GM12891 (cell line): ENCODE measurements at regions not wholly inside any gene's neighbourhood (a gene's known extent, or its start where the extent isn't known, plus 50 kb on each side); places are given as distances from the start of the nearest gene placed in this dataset.

ENCODE experiments used
- DNase-seq: peaks from one replicate; pipeline ENCODE4 v3.0.0; 2011; ENCODE audit warnings: low spot score; ENCODE audit not compliant: insufficient read length
- FAIRE-seq: peaks from 2 replicates; lab custom pipeline; 2011; peaks lifted over from hg19 to GRCh38; lab: Jason Lieb, UNC
- PAX5 ChIP-seq: IDR thresholded peaks from 2 replicates; pipeline ENCODE4 v1.6.1; 2011; ENCODE audit warnings: low read length, moderate library complexity, mild to moderate bottlenecking; ENCODE audit not compliant: insufficient read depth, severe bottlenecking
- POLR2A ChIP-seq: IDR thresholded peaks from 2 replicates; pipeline ENCODE4 v1.6.1; 2011; ENCODE audit warnings: low read depth, low read length, control low read depth
- POLR2AphosphoS5 ChIP-seq: IDR thresholded peaks from 2 replicates; pipeline ENCODE4 v1.6.1; 2011; ENCODE audit warnings: low read depth, low read length, control low read depth
- POU2F2 ChIP-seq: IDR thresholded peaks from 2 replicates; pipeline ENCODE4 v1.6.1; 2011; ENCODE audit warnings: low read depth, mild to moderate bottlenecking, control low read depth, low read length, moderate library complexity
- SPI1 ChIP-seq: IDR thresholded peaks from 2 replicates; pipeline ENCODE4 v1.6.1; 2011; ENCODE audit warnings: low read depth, low read length, control low read depth
- TAF1 ChIP-seq: IDR thresholded peaks from 2 replicates; pipeline ENCODE4 v1.6.1; 2011; ENCODE audit warnings: low read depth, low read length, control low read depth

DNA sequence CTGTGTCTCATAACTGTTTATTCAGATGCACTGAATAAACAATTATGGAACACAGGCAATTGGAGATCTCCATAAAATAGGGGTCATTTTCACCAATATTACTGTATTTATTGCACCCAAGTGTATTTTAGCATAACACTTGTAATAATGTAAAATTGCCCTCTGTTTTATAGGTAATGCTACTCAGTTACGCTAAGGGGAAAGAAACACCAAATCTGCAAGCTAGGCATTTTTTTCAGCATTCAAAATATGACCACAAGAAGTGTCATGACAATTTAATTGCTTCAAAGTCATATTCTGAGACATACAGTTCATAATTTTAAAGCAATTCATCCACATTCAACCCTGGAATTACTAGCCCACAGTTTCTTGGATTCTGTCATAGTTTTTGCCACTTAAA is 643.2 kb upstream of the NOX3 start:
- FAIRE-seq (no peak), DNase-seq (no peak)
- TF ChIP-seq TAF1 (no peak), PAX5 (no peak), POU2F2 (no peak), SPI1 (no peak), POLR2AphosphoS5 (no peak), POLR2A (no peak)

DNA sequence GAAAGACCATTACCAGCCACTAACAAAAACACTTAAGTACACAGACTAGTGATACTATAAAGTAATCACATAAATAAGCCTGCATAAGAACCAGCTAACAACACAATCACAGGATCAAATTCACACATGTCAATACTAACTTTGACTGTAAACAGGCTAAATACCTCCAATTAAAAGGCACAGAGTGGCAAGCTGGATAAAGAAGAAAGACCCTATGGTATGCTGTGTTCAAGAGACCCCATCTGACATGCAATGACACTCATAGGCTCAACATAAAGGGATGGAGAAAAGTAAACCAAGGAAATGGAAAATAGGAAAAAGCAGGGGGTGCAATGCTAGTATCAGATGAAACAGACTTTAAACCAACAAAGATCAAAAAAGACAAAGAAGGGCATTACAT is 631.8 kb upstream of the NOX3 start:
- FAIRE-seq (no peak), DNase-seq (no peak)
- no peak for TF ChIP-seq POU2F2
- TF ChIP-seq POLR2AphosphoS5 = no peak
- TF ChIP-seq TAF1 = no peak
- TF ChIP-seq POLR2A = no peak
- no peak for TF ChIP-seq PAX5
- no peak for TF ChIP-seq SPI1

DNA sequence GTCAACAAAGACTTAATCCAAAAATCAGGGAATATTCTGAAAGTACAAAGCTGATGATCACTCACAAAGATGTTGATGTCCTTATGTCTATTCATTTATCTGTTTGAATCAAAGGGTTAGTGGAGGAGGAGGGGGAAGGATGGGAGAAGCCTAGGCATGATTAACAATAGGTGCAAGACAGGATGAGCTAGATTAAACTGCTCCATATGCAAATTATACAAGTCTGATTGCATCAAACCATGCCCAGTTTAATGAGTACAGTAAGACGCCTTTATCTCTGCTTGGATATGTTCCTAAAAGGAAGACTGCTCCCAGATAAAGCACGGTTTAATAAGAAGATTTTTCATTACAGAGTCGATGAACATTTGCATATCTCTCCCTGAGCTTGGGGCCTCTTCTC is 626.4 kb upstream of the NOX3 start:
- no peak for FAIRE-seq
- no peak for DNase-seq
- TF ChIP-seq PAX5 (no peak), SPI1 (no peak), POLR2AphosphoS5 (no peak), TAF1 (no peak), POLR2A (no peak), POU2F2 (no peak)

DNA sequence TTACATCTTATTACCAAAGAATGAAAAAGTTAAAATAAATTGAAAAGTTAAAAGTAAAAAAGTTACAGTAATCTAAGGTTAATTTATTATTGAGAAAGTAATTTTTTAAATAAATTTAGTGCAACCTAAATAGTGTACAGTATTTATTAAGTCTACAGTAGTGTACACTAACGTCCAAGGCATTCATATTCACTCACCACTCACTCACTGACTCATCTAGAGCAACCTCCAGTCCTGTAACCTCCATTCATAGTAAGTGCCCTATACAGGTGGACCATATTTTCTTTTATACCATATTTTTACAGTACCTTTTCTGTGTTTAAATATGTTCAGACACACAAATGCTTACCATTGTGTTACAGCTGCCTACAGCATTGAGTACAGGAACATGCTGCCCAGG is 624.7 kb upstream of the NOX3 start:
- TF ChIP-seq TAF1 = no peak
- TF ChIP-seq POLR2AphosphoS5 = no peak
- no peak for TF ChIP-seq PAX5
- TF ChIP-seq POLR2A = no peak
- TF ChIP-seq SPI1 = no peak
- TF ChIP-seq POU2F2 = no peak
- FAIRE-seq (no peak), DNase-seq (no peak)

DNA sequence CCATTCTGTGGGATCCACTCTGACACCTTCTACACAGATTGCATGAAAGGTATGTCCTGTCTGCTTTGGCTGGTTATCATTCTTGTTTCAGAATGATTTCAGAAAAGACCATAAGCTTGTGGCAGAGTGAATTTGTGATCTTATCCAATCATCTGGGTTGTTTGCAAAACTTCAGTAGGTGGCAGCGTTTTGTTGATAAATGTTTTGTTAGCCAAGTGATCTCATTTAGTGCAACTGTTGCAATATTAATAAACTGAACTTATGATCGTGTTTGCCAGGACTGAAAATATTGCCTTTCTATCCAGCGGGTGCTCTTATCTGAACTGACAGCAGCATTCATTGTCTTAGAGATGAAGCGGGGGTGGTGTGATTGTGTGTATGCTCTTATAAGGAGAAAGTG is 613.2 kb upstream of the NOX3 start:
- FAIRE-seq (no peak), DNase-seq (no peak)
- TF ChIP-seq PAX5 = no peak
- TF ChIP-seq TAF1 = no peak
- no peak for TF ChIP-seq POLR2A
- no peak for TF ChIP-seq POU2F2
- TF ChIP-seq POLR2AphosphoS5 = no peak

DNA sequence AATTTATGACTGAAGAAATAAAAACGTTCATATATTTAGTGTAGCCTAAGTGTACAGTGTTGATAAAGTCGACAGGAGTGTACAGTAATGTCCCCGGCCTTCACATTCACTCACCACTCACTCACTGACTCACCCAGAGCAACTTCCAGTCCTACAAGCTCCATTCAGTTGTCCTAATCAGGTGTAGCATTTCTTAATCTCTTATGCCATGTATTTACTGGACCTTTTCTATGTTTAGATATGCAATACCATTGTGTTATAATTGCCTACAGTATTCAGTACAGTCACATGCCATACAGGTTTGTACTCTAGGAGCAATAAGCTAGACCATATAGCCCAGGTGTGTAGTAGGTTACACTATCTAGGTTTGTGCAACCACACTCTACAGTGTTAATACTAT is 610.2 kb upstream of the NOX3 start:
- DNase-seq (no peak), FAIRE-seq (no peak)
- TF ChIP-seq TAF1 (no peak), POLR2AphosphoS5 (no peak), PAX5 (no peak), SPI1 (no peak), POU2F2 (no peak), POLR2A (no peak)

DNA sequence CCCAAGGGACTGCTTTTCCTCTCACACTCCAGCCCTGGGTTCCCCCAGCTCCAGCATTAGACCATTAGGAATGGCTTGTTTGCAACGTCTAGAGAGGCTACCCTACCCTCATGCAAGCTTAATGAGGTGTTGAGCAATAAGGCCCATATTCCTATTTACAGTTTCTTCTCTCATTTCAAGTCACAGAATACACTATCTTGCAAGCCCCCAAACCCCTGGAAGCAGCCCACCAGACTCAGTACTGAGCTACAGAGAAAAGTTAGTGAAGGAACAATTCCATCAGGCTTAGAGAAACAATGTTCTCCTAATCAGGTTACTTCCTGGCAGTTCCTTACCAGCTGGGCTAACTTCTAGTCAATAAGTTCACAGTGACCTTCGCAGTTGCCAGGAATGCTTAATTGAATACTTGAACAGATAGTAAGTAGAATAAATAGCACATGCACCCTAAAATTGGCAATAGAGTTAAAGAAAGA is 606.5 kb upstream of the NOX3 start:
- no peak for DNase-seq
- TF ChIP-seq TAF1 = no peak
- no peak for TF ChIP-seq PAX5
- TF ChIP-seq POLR2AphosphoS5 = no peak
- TF ChIP-seq POLR2A = no peak
- TF ChIP-seq POU2F2 = no peak
- TF ChIP-seq SPI1 = no peak
- no peak for FAIRE-seq

DNA sequence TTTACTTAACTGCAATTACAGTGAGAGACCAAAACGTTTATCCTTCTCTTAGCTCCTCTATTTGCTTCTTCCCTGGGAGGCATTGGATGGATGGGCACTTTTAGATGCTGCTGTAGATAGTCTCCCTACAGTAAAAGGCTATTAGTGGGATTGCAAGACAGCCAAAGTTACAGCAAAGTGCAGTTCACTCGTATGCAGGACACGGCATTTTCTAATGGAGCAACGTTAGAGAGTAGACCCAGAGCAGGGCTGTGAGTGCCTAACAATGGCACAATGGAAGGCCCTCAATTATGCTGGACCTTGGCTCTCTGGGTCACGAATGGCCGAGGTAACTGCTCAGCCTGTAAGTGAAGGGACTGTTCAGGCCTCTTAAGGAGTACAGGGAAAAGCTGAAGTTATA is 605.8 kb upstream of the NOX3 start:
- DNase-seq = no peak
- no peak for FAIRE-seq
- TF ChIP-seq POLR2A = no peak
- TF ChIP-seq PAX5 = no peak
- TF ChIP-seq SPI1 = no peak
- no peak for TF ChIP-seq TAF1
- no peak for TF ChIP-seq POLR2AphosphoS5
- no peak for TF ChIP-seq POU2F2

DNA sequence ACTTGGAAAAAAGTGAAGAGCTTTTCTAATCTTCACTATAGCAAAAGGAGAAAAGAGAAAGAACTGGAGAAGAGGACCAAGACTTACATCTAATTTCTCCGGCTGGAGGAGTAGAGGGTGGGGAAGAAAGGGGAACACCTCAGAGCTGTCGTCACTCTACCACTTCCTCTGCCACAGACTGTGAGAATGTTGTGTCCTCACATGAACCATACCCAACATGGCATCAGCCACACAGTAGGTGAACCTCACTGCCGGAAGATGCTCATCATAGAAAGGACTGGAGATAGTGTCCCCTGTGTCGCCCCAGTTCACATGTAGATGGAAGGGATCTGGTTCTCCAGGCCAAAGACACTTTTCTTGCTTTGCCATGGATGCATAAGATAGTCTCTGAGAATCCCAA is 604.4 kb upstream of the NOX3 start:
- FAIRE-seq = no peak

DNA sequence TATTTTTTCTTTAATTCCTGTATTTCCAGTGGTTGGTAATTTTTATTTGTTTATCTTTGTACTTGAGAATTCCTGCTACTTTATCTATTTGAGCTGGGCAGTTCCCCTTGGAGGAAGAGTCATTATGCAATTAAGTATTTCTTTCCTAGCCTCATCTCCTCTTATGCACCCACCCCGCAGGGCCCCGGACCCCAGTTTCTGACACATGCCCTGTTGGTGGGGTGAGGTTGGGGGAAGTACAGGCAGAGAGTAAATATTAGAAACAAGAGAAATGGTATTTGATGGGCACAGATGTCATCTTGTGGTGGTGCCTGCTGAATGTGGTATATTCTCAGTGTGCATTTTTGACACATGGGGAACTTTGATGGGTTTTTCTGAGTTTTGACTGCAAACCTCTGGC is 602.7 kb upstream of the NOX3 start:
- DNase-seq (no peak), FAIRE-seq (no peak)
- TF ChIP-seq POLR2AphosphoS5 (no peak), POLR2A (no peak)

More for the DNA sequence above, 604.4 kb upstream of the NOX3 start:
- no peak for TF ChIP-seq POLR2A
- DNase-seq = no peak
